MM.1S (cell line): ENCODE measurements at regions not wholly inside any gene's neighbourhood (a gene's known extent, or its start where the extent isn't known, plus 50 kb on each side); places are given as distances from the start of the nearest gene placed in this dataset.
A peak's percentile ranks its signal among the peaks of the same experiment; 100 is the strongest.
"Not testable (repeated sequence)": the region's sequence is repeated elsewhere in the genome, so short reads cannot be mapped to it uniquely, and the experiment has no call there.

Experiments
- DNase-seq: peaks from one replicate; pipeline ENCODE4 v3.0.0-alpha.2; 2015
- H2AFZ ChIP-seq: fragments of 300-600 bp; sonication (generic); 2 replicates; pipeline ENCODE4 v1.6.0; 2016; ENCODE audit warnings: antibody characterized with exemption, low read length
- H3F3A ChIP-seq: fragments of 300-600 bp; sonication (generic); 2 replicates; pipeline ENCODE4 v1.6.1; 2016; ENCODE audit warnings: mild to moderate bottlenecking, antibody characterized with exemption, low read length, moderate library complexity, mixed read lengths; ENCODE audit not compliant: insufficient read depth
- H3K27ac ChIP-seq: fragments of 300-600 bp; sonication (generic); 2 replicates; pipeline ENCODE4 v1.5.1; 2016; ENCODE audit warnings: mild to moderate bottlenecking, low read length
- H3K27me3 ChIP-seq: fragments of 300-600 bp; sonication (generic); replicated peaks from 2 replicates; pipeline ENCODE4 v1.6.0; 2016; ENCODE audit warnings: low read length; ENCODE audit not compliant: insufficient read depth
- H3K36me3 ChIP-seq: fragments of 300-600 bp; sonication (generic); replicated peaks from 2 replicates; pipeline ENCODE4 v1.6.1; 2016; ENCODE audit warnings: mild to moderate bottlenecking, low read length, mixed read lengths; ENCODE audit not compliant: insufficient read depth
- H3K4me1 ChIP-seq: fragments of 300-600 bp; sonication (generic); 2 replicates; pipeline ENCODE4 v1.6.1; 2016; ENCODE audit warnings: low read length, mixed read lengths
- H3K4me2 ChIP-seq: fragments of 300-600 bp; sonication (generic); 2 replicates; pipeline ENCODE4 v1.6.0; 2016; ENCODE audit warnings: low read depth, low read length
- H3K4me3 ChIP-seq: fragments of 300-600 bp; sonication (generic); 2 replicates; pipeline ENCODE4 v1.5.1; 2016; ENCODE audit warnings: low read length, mixed read lengths
- H3K79me2 ChIP-seq: fragments of 300-600 bp; sonication (generic); 2 replicates; pipeline ENCODE4 v1.6.1; 2016; ENCODE audit warnings: mixed run types, low read length, mixed read lengths
- H3K9ac ChIP-seq: fragments of 300-600 bp; sonication (generic); 2 replicates; pipeline ENCODE4 v1.6.1; 2016; ENCODE audit warnings: low read length, mixed read lengths
- H3K9me2 ChIP-seq: fragments of 300-600 bp; sonication (generic); replicated peaks from 2 replicates; pipeline ENCODE4 v1.6.1; 2016; ENCODE audit warnings: mild to moderate bottlenecking, low read length, mixed read lengths; ENCODE audit not compliant: insufficient read depth
- H3K9me3 ChIP-seq: fragments of 300-600 bp; sonication (generic); replicated peaks from 2 replicates; pipeline ENCODE4 v1.6.1; 2016; ENCODE audit warnings: mild to moderate bottlenecking, low read length, mixed read lengths; ENCODE audit not compliant: insufficient read depth
- H4K20me1 ChIP-seq: fragments of 300-600 bp; sonication (generic); 2 replicates; pipeline ENCODE4 v1.6.1; 2016; ENCODE audit warnings: mild to moderate bottlenecking, low read length, moderate library complexity, mixed read lengths; ENCODE audit not compliant: insufficient read depth
- CTCF ChIP-seq: fragments of 300-600 bp; sonication (generic); IDR thresholded peaks from 2 replicates; pipeline ENCODE4 v1.5.1; 2016; ENCODE audit warnings: antibody characterized with exemption, low read length, mixed read lengths
- EZH2 ChIP-seq: fragments of 300-600 bp; sonication (generic); optimal IDR thresholded peaks from 2 replicates; pipeline ENCODE3; 2017; ENCODE audit warnings: low read depth, mild to moderate bottlenecking, antibody characterized with exemption, low read length, mixed read lengths
- EZH2phosphoT487 ChIP-seq: fragments of 300-600 bp; sonication (generic); IDR thresholded peaks from 2 replicates; pipeline ENCODE4 v1.6.1; 2018; ENCODE audit warnings: antibody characterized with exemption, low read length

- H3K36me3 ChIP-seq: no peaks in the 10 kb centered on the region
- DNase-seq: peak; percentile 12
Measured at GRCh38 chrX:19225909-19226308, 103.6 kb upstream of the ADGRG2 start.

DNA sequence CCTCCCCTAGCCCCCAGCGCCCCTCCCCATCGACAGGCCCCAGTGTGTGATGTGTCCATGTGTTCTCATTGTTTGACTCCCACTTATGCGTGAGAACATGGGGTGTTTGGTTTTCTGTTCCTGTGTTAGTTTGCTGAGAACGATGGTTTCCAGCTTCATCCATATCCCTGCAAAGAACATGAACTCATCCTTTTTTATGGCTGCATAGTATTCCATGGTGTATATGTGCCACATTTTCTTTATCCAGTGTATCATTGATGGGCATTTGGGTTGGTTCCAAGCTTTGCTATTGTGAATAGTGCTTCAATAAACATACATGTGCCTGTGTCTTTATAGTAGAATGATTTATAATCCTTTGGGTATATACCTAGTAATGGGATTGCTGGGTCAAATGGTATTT is 107.6 kb upstream of the ADGRG2 start:
- not testable (repeated sequence) for H3K9me3 ChIP-seq, H3K9ac ChIP-seq, H3K9me2 ChIP-seq, H4K20me1 ChIP-seq, H3F3A ChIP-seq, DNase-seq, H2AFZ ChIP-seq, H3K36me3 ChIP-seq, H3K4me1 ChIP-seq, H3K27me3 ChIP-seq, H3K79me2 ChIP-seq, H3K4me2 ChIP-seq, H3K27ac ChIP-seq, H3K4me3 ChIP-seq

More at GRCh38 chrX:19225909-19226308, 103.6 kb upstream of the ADGRG2 start:
- Histone ChIP-seq H3K27me3 (no peaks in the 10 kb centered on the region), H3K27ac (no peak overlapping the region), H4K20me1 (no peaks in the 10 kb centered on the region), H3K9me3 (no peaks in the 10 kb centered on the region), H3K4me1 (no peaks in the 10 kb centered on the region), H3F3A (no peaks in the 10 kb centered on the region), H3K79me2 (no peaks in the 10 kb centered on the region), H3K4me2 (no peak overlapping the region), H2AFZ (no peak overlapping the region), H3K9me2 (no peaks in the 10 kb centered on the region), H3K4me3 (no peak overlapping the region), H3K9ac (no peak overlapping the region)
- no peak for TF ChIP-seq EZH2phosphoT487
- no peak for TF ChIP-seq EZH2
- TF ChIP-seq CTCF: no peak

DNA sequence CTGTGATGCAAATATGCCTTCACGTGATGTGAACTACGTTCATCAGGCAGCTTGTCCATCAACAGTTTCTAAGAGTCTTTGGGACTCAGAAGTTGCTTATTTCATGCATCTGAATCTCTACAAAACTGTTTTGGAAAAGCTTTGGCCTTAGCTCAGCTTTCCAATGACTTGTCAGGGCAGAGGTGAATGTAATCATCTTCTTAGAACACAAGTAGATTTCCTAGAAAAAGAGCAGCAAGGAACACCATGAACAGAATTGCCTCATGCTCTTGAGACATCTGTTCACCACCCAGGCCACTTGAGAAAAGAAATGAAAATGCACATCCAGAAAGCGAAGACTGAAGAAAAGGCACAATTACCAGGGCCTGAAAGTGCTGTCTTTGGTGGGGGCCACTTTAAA is 105.8 kb upstream of the PDHA1 start:
- H3K4me1 ChIP-seq: no peaks in the 10 kb centered on the region
- TF ChIP-seq CTCF (no peak), EZH2 (no peak), EZH2phosphoT487 (no peak)
- H3K9me3 ChIP-seq: no peaks in the 10 kb centered on the region
- no peak for DNase-seq
- H3K27me3 ChIP-seq: no peaks in the 10 kb centered on the region
- no peak overlapping the region for H2AFZ ChIP-seq
- H3K4me3 ChIP-seq: no peak overlapping the region
- H4K20me1 ChIP-seq: no peaks in the 10 kb centered on the region
- no peaks in the 10 kb centered on the region for H3K79me2 ChIP-seq
- H3K27ac ChIP-seq: no peak overlapping the region
- H3K9ac ChIP-seq: no peak overlapping the region
- H3K9me2 ChIP-seq: no peaks in the 10 kb centered on the region
- H3F3A ChIP-seq: no peaks in the 10 kb centered on the region
- no peaks in the 10 kb centered on the region for H3K36me3 ChIP-seq
- no peak overlapping the region for H3K4me2 ChIP-seq

- no peak overlapping the region for H3K9ac ChIP-seq
Measured at GRCh38 chrX:19243431-19243830, 100.3 kb upstream of the PDHA1 start.

GRCh38 chrX:19244921-19245320 is 98.8 kb upstream of the PDHA1 start:
- H3K4me1 ChIP-seq, H3K36me3 ChIP-seq, H2AFZ ChIP-seq, H3K27ac ChIP-seq, H3K4me2 ChIP-seq, H3K9me3 ChIP-seq, H4K20me1 ChIP-seq, H3K79me2 ChIP-seq, H3F3A ChIP-seq, DNase-seq, H3K27me3 ChIP-seq, H3K4me3 ChIP-seq, H3K9ac ChIP-seq, H3K9me2 ChIP-seq: not testable (repeated sequence)

More at GRCh38 chrX:19243431-19243830, 100.3 kb upstream of the PDHA1 start:
- Histone ChIP-seq H3K27ac (no peak overlapping the region), H3K27me3 (no peaks in the 10 kb centered on the region), H3F3A (no peaks in the 10 kb centered on the region), H3K9me2 (no peaks in the 10 kb centered on the region), H3K4me3 (no peak overlapping the region), H3K9me3 (no peaks in the 10 kb centered on the region), H2AFZ (no peak overlapping the region), H3K79me2 (no peaks in the 10 kb centered on the region), H3K4me2 (no peak overlapping the region), H3K4me1 (no peaks in the 10 kb centered on the region), H3K36me3 (no peaks in the 10 kb centered on the region), H4K20me1 (no peaks in the 10 kb centered on the region)
- no peak for TF ChIP-seq EZH2
- no peak for TF ChIP-seq CTCF
- no peak for TF ChIP-seq EZH2phosphoT487
- no peak for DNase-seq
